ENCODE measurements at regions not wholly inside any gene's neighbourhood (a gene's known extent, or its start where the extent isn't known, plus 50 kb on each side); places are given as distances from the start of the nearest gene placed in this dataset.

- no peaks in the 10 kb centered on the region for H3K9me2 ChIP-seq (replicated peaks; ENCODE audit: control insufficient read depth, low read length)
- H3K36me3 ChIP-seq (ENCODE audit: control insufficient read depth, low read length): no peaks in the 10 kb centered on the region
- no peaks in the 10 kb centered on the region for H3K27me3 ChIP-seq (ENCODE audit: control insufficient read depth, low read length)
- H3K4me3 ChIP-seq (ENCODE audit: low read length): no peak overlapping the region
- TF ChIP-seq EZH2phosphoT487 (IDR thresholded peaks at IDR 0.05; ENCODE audit: borderline replicate concordance, low read length): no peak
- TF ChIP-seq CTCF (IDR thresholded peaks at IDR 0.05; ENCODE audit: low read depth, low read length, poor library complexity, severe bottlenecking): no peak
- H4K20me1 ChIP-seq (ENCODE audit: control insufficient read depth, insufficient read depth, low read depth, low read length): no peaks in the 10 kb centered on the region
- H3K4me2 ChIP-seq (ENCODE audit: low read length): no peak overlapping the region
- no peaks in the 10 kb centered on the region for H3K9me3 ChIP-seq (ENCODE audit: control insufficient read depth, insufficient read depth, low read length)
- H3K27ac ChIP-seq (ENCODE audit: low read depth, low read length): no peak overlapping the region
- H3K79me2 ChIP-seq (ENCODE audit: control insufficient read depth, low read length): no peaks in the 10 kb centered on the region
- no peaks in the 10 kb centered on the region for H3K4me1 ChIP-seq (ENCODE audit: control insufficient read depth, low read length)
- H3F3A ChIP-seq (ENCODE audit: control insufficient read depth, insufficient read depth): no peaks in the 10 kb centered on the region
Observed at GRCh38 chr18:22603902-22604301, 186.2 kb upstream of the CTAGE1 start.

- H3K79me2 ChIP-seq (ENCODE audit: control insufficient read depth, low read length): no peaks in the 10 kb centered on the region
- TF ChIP-seq CTCF (IDR thresholded peaks at IDR 0.05; ENCODE audit: low read depth, low read length, poor library complexity, severe bottlenecking) (no peak), EZH2phosphoT487 (IDR thresholded peaks at IDR 0.05; ENCODE audit: borderline replicate concordance, low read length) (no peak)
- no peaks in the 10 kb centered on the region for H3F3A ChIP-seq (ENCODE audit: control insufficient read depth, insufficient read depth)
- no peaks in the 10 kb centered on the region for H3K9me3 ChIP-seq (ENCODE audit: control insufficient read depth, insufficient read depth, low read length)
- no peak overlapping the region for H3K27ac ChIP-seq (ENCODE audit: low read depth, low read length)
- H3K36me3 ChIP-seq (ENCODE audit: control insufficient read depth, low read length): no peaks in the 10 kb centered on the region
- H3K9me2 ChIP-seq (replicated peaks; ENCODE audit: control insufficient read depth, low read length): no peaks in the 10 kb centered on the region
- no peaks in the 10 kb centered on the region for H3K4me1 ChIP-seq (ENCODE audit: control insufficient read depth, low read length)
- no peak overlapping the region for H3K4me3 ChIP-seq (ENCODE audit: low read length)
- no peak overlapping the region for H3K4me2 ChIP-seq (ENCODE audit: low read length)
- H4K20me1 ChIP-seq (ENCODE audit: control insufficient read depth, insufficient read depth, low read depth, low read length): no peaks in the 10 kb centered on the region
- H3K27me3 ChIP-seq (ENCODE audit: control insufficient read depth, low read length): no peaks in the 10 kb centered on the region
Observed at GRCh38 chr18:22604390-22604985, 186.8 kb upstream of the CTAGE1 start.

- TF ChIP-seq EZH2phosphoT487 (IDR thresholded peaks at IDR 0.05; ENCODE audit: borderline replicate concordance, low read length): no peak
- no peak for TF ChIP-seq CTCF (IDR thresholded peaks at IDR 0.05; ENCODE audit: low read depth, low read length, poor library complexity, severe bottlenecking)
Observed at GRCh38 chr18:22604986-22605421, 187.3 kb upstream of the CTAGE1 start.

More at GRCh38 chr18:22604986-22605421, 187.3 kb upstream of the CTAGE1 start:
- H3K36me3 ChIP-seq (ENCODE audit: control insufficient read depth, low read length): no peaks in the 10 kb centered on the region
- no peak overlapping the region for H3K4me3 ChIP-seq (ENCODE audit: low read length)
- H3K27ac ChIP-seq (ENCODE audit: low read depth, low read length): no peak overlapping the region
- H3K27me3 ChIP-seq (ENCODE audit: control insufficient read depth, low read length): no peaks in the 10 kb centered on the region
- H4K20me1 ChIP-seq (ENCODE audit: control insufficient read depth, insufficient read depth, low read depth, low read length): no peaks in the 10 kb centered on the region
- H3K4me1 ChIP-seq (ENCODE audit: control insufficient read depth, low read length): no peaks in the 10 kb centered on the region
- no peak overlapping the region for H3K4me2 ChIP-seq (ENCODE audit: low read length)
- no peaks in the 10 kb centered on the region for H3K9me2 ChIP-seq (replicated peaks; ENCODE audit: control insufficient read depth, low read length)
- no peaks in the 10 kb centered on the region for H3K9me3 ChIP-seq (ENCODE audit: control insufficient read depth, insufficient read depth, low read length)
- no peaks in the 10 kb centered on the region for H3K79me2 ChIP-seq (ENCODE audit: control insufficient read depth, low read length)
- no peaks in the 10 kb centered on the region for H3F3A ChIP-seq (ENCODE audit: control insufficient read depth, insufficient read depth)

All from DOHH2 (cell line).